ENCODE measurements at regions not wholly inside any gene's neighbourhood (a gene's known extent, or its start where the extent isn't known, plus 50 kb on each side); places are given as distances from the start of the nearest gene placed in this dataset.

- Mint-ChIP-seq H3K4me3 (no peak overlapping the region), H3K27ac (no peak overlapping the region), H3K36me3 (ENCODE audit: insufficient read depth in 1 of 3, low read depth in 3 of 3) (no peaks in the 10 kb centered on the region), H3K9me3 (peaks cover 0 to 3% of the 10 kb centered on the region in 2 experiments; a peak in 2 of 5 replicates), H3K4me1 (no peaks in the 10 kb centered on the region), H3K27me3 (ENCODE audit: low read depth) (no peaks in the 10 kb centered on the region)
- H3K23me2 ChIP-seq (ENCODE audit: insufficient read length, low read depth, low read length, poor library complexity, severe bottlenecking) = no peaks in the 10 kb centered on the region
- H4K5ac ChIP-seq (ENCODE audit: insufficient read length, low read depth, low read length) = no peak overlapping the region
- H3K9ac ChIP-seq (ENCODE audit: extremely low read depth, insufficient read length, low read length) = no peak overlapping the region
- no peak overlapping the region for H3K4ac ChIP-seq (ENCODE audit: low read depth, low read length)
- no peak overlapping the region for H3T11ph ChIP-seq (ENCODE audit: low read length)
- H4K20me1 ChIP-seq (ENCODE audit: control insufficient read depth, insufficient read depth, insufficient read length) = no peaks in the 10 kb centered on the region
- H2AK5ac ChIP-seq (ENCODE audit: insufficient read length, low read length) = no peak overlapping the region
- no peak for DNase-seq
- no peak overlapping the region for H2BK5ac ChIP-seq (ENCODE audit: insufficient read length, low read length)
- no peak overlapping the region for H3K4me2 ChIP-seq (ENCODE audit: insufficient read depth, insufficient read length, low read length)
- no peak overlapping the region for H3K14ac ChIP-seq (ENCODE audit: insufficient read depth, low read length)
- H2BK20ac ChIP-seq (ENCODE audit: low read depth, low read length, poor library complexity, severe bottlenecking) = no peak overlapping the region
- no peak overlapping the region for H3K18ac ChIP-seq (ENCODE audit: insufficient read length, low read depth, low read length)
- no peaks in the 10 kb centered on the region for H3K4me1 ChIP-seq (ENCODE audit: insufficient read depth, low read length)
- H3K23ac ChIP-seq (ENCODE audit: insufficient read length, low read depth, low read length) = no peak overlapping the region
- H4K8ac ChIP-seq (replicated peaks; ENCODE audit: insufficient read length, low read depth, low read length) = no peak overlapping the region
- TF ChIP-seq CTCF (conservative IDR thresholded peaks at IDR 0.05) = no peak
- H3K56ac ChIP-seq (ENCODE audit: insufficient read length, low read depth, low read length) = no peak overlapping the region
- no peaks in the 10 kb centered on the region for H3K27me3 ChIP-seq (ENCODE audit: insufficient read depth, low read length)
- H3K79me2 ChIP-seq (ENCODE audit: insufficient read depth, low read length) = no peaks in the 10 kb centered on the region
- no CpG with 5 or more reads among the region's 2 CpGs for WGBS (ENCODE audit: extremely low coverage, insufficient read length, low lambda C conversion rate)
- no peaks in the 10 kb centered on the region for H3K79me1 ChIP-seq (ENCODE audit: insufficient read depth, low read depth, low read length, poor library complexity, severe bottlenecking)
- H2BK15ac ChIP-seq (ENCODE audit: low read depth, low read length) = no peak overlapping the region
- no peak overlapping the region for H2BK12ac ChIP-seq (ENCODE audit: insufficient read length, low read depth, low read length)
- H2AFZ ChIP-seq (ENCODE audit: low read length) = no peak overlapping the region
- H3K27ac ChIP-seq (ENCODE audit: insufficient read length, low read depth, low read length) = no peak overlapping the region
- H3K9me3 ChIP-seq (ENCODE audit: control insufficient read depth, low read depth, low read length) = no peaks in the 10 kb centered on the region
- no peak overlapping the region for H2BK120ac ChIP-seq (ENCODE audit: low read depth, low read length, poor library complexity, severe bottlenecking)
- no peak overlapping the region for H4K91ac ChIP-seq (ENCODE audit: insufficient read length, low read depth, low read length)
Observed at GRCh38 chr1:238101923-238102322, 211.2 kb upstream of the ZP4 start.
